Stimulated activated CD4-positive, alpha-beta T cell treated with anti-CD3 and anti-CD28 coated beads, Interleukin-4, amount 100 ng/mL, for 1 hour (primary cell): ENCODE measurements at regions not wholly inside any gene's neighbourhood (a gene's known extent, or its start where the extent isn't known, plus 50 kb on each side); places are given as distances from the start of the nearest gene placed in this dataset.

Experiments used
- DNase-seq: peaks from one replicate; pipeline ENCODE4 v3.0.0-alpha.2; 2020

DNA sequence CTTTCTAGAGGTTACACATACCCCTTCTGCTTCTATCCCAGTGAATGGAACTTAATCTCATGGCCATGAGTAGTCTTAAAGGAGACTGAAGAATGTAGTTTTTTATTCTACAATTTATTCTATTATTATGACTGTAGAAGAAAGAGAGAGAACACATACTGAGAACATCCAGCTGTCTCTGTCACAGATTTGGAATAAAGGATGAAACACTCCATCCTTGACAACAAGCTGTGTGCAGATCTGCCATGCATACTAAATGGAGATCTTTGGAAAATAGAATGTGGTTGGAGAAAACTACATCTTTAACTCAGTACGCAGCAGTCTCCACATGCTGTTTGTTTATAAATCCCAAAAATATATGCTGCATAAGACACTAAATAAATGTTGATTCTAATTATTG is 54.1 kb upstream of the NUDT7 start:
- DNase-seq = no peak

DNA sequence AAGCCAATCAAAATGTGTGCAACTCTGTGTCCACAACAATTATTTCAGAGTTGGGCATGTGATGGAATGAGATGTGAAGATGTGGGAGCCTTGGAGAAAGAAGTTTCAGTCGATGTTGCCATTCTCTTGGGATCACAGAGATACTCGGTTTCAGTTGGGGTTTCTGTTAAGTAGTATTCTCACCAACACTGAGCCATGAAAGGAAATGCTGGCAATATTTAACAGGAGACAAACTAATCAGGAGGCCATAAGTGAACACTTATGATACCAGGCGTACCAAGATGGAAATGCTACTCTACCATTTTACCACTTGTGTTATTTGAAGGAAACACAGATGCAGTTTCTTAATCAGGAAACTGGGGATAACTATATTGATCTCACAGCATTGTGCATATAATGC is 53.3 kb upstream of the NUDT7 start:
- DNase-seq = no peak
